Adrenal gland (tissue), 5 donors: ENCODE measurements at regions not wholly inside any gene's neighbourhood (a gene's known extent, or its start where the extent isn't known, plus 50 kb on each side); places are given as distances from the start of the nearest gene placed in this dataset.

Source experiments
- CTCF ChIP-seq, 6 experiments: fragments of 450-650 bp in 4 of 6; fragments of 200-600 bp in 2 of 6; sonication (generic) in 1 of 6; IDR thresholded peaks; 1 replicate in 5 of 6; 2 replicates in 1 of 6; pipeline versions ENCODE4 v1.5.1 to v1.8.0; 2016 to 2021; ENCODE audit warnings: antibody characterized with exemption in 6 of 6, mild to moderate bottlenecking in 2 of 6, moderate library complexity in 1 of 6
- POLR2A ChIP-seq, 2 donors: fragments of 450-650 bp; IDR thresholded peaks; one replicate each; pipeline ENCODE4 v1.6.1; 2017; ENCODE audit warnings: antibody characterized with exemption in 2 of 2, mild to moderate bottlenecking in 2 of 2, moderate library complexity in 1 of 2
- donor health status: DM: no; HTN: no; CAD: no.

- no peak for TF ChIP-seq CTCF (IDR thresholded peaks at IDR 0.05)
- no peak for TF ChIP-seq POLR2A (IDR thresholded peaks at IDR 0.05)
Observed at GRCh38 chr15:53034767-53035245, 244.7 kb upstream of the ONECUT1 start.
